Loucy (cell line): ENCODE measurements at regions not wholly inside any gene's neighbourhood (a gene's known extent, or its start where the extent isn't known, plus 50 kb on each side); places are given as distances from the start of the nearest gene placed in this dataset.

Experiments used
- CTCF ChIP-seq: fragments of 200-600 bp; sonication (generic); conservative IDR thresholded peaks from 2 replicates; pipeline ENCODE4 v1.5.1; 2014; ENCODE audit warnings: mild to moderate bottlenecking, antibody characterized with exemption, low read length
- EZH2phosphoT487 ChIP-seq: fragments of 200-600 bp; IDR thresholded peaks from 2 replicates; pipeline ENCODE4 v1.6.1; 2018; ENCODE audit warnings: antibody characterized with exemption, mild to moderate bottlenecking, moderate library complexity, borderline replicate concordance

GRCh38 chr10:131762789-131763696 is 137.8 kb upstream of the PPP2R2D start:
- TF ChIP-seq CTCF (no peak), EZH2phosphoT487 (no peak)
